ENCODE measurements at regions not wholly inside any gene's neighbourhood (a gene's known extent, or its start where the extent isn't known, plus 50 kb on each side); places are given as distances from the start of the nearest gene placed in this dataset.

DNA sequence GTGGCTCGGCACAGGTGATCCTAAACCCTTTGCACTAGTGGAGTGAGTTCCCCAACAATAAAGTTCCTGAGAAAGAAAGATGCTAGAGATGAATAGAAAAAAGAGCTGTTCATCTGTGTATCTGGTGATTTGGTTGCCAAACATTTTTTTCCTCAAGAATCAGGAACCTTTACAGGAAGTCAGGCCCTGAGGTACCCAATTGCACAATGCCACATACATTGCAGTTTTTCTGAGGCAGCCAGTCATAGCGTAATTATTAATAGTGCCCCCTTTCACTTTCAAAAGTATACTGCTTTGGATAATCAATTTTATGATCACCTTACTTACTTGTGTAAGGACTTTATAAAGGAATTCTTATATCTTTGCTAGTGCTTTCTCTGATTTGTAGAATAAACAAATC, 346.3 kb upstream of the POU3F1 start:
- Histone ChIP-seq H3K4me1 (ENCODE audit: control insufficient read depth in 1 of 2, low read depth in 2 of 2) (no peaks in the 10 kb centered on the region), H3K9me3 (peaks cover 2% of the 10 kb centered on the region), H3K4me3 (no peak overlapping the region), H3K27ac (no peak overlapping the region), H3K36me3 (no peaks in the 10 kb centered on the region), H3K27me3 (replicated peaks; ENCODE audit: insufficient read depth) (no peaks in the 10 kb centered on the region)
- no peak for ATAC-seq (ENCODE audit: insufficient number of reproducible peaks, low FRiP score, low read depth)
- TF ChIP-seq, protein P1, sequence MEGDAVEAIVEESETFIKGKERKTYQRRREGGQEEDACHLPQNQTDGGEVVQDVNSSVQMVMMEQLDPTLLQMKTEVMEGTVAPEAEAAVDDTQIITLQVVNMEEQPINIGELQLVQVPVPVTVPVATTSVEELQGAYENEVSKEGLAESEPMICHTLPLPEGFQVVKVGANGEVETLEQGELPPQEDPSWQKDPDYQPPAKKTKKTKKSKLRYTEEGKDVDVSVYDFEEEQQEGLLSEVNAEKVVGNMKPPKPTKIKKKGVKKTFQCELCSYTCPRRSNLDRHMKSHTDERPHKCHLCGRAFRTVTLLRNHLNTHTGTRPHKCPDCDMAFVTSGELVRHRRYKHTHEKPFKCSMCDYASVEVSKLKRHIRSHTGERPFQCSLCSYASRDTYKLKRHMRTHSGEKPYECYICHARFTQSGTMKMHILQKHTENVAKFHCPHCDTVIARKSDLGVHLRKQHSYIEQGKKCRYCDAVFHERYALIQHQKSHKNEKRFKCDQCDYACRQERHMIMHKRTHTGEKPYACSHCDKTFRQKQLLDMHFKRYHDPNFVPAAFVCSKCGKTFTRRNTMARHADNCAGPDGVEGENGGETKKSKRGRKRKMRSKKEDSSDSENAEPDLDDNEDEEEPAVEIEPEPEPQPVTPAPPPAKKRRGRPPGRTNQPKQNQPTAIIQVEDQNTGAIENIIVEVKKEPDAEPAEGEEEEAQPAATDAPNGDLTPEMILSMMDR (IDR thresholded peaks at IDR 0.05) = no peak
- no peak for DNase-seq (ENCODE audit: low spot score)

DNA sequence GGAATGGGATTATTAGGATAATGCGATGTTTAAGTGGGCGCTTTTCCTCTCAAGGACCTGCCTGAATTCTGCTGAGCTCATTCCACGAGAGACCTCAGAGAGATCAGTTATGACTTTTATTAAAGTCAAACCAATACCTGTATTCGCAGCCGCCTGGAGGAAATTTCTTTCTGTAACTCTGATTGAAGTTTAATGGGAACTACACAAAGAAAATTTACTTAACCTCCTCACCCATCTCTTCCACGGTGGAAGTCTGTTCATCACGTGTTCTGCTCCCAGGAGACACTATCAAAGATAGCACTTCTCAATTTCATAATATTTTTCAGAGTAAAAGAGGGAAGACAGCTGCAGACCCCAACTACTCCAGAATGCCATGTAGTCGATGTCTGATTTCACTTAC, 334.7 kb upstream of the POU3F1 start:
- Histone ChIP-seq H3K4me3 (no peak overlapping the region), H3K9me3 (no peaks in the 10 kb centered on the region), H3K4me1 (ENCODE audit: control insufficient read depth in 1 of 2, low read depth in 2 of 2) (no peaks in the 10 kb centered on the region), H3K27ac (no peak overlapping the region), H3K36me3 (no peaks in the 10 kb centered on the region), H3K27me3 (replicated peaks; ENCODE audit: insufficient read depth) (no peaks in the 10 kb centered on the region)
- ATAC-seq (ENCODE audit: insufficient number of reproducible peaks, low FRiP score, low read depth) (no peak), DNase-seq (ENCODE audit: low spot score) (no peak)
- TF ChIP-seq, protein P1 (IDR thresholded peaks at IDR 0.05) = no peak

DNA sequence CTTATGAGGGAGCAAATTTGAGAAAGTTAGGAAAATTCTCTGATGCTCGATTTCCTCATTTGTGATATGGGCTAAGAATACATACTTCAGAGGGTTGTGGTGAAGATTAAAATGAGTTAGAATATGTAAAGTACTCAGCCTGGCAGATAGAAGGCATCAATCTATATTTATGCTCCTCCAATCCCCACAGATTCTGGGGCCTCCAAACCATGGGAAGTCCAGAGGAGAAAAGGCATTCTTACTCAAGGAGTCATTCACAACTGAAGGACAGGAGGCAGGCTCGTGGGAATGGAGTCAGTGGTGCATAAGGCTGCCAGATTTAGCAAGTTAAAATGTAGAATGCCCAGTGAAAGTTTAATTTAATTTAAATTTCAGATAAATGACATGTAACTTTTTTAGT, 330.0 kb upstream of the POU3F1 start:
- DNase-seq (ENCODE audit: low spot score) = no peak
- no peaks in the 10 kb centered on the region for H3K27me3 ChIP-seq (replicated peaks; ENCODE audit: insufficient read depth)
- no peaks in the 10 kb centered on the region for H3K9me3 ChIP-seq
- TF ChIP-seq, protein P1 (IDR thresholded peaks at IDR 0.05) = no peak
- no peaks in the 10 kb centered on the region for H3K4me1 ChIP-seq (ENCODE audit: control insufficient read depth in 1 of 2, low read depth in 2 of 2)
- ATAC-seq (ENCODE audit: insufficient number of reproducible peaks, low FRiP score, low read depth) = no peak
- no peaks in the 10 kb centered on the region for H3K36me3 ChIP-seq
- H3K4me3 ChIP-seq = no peak overlapping the region
- no peak overlapping the region for H3K27ac ChIP-seq

DNA sequence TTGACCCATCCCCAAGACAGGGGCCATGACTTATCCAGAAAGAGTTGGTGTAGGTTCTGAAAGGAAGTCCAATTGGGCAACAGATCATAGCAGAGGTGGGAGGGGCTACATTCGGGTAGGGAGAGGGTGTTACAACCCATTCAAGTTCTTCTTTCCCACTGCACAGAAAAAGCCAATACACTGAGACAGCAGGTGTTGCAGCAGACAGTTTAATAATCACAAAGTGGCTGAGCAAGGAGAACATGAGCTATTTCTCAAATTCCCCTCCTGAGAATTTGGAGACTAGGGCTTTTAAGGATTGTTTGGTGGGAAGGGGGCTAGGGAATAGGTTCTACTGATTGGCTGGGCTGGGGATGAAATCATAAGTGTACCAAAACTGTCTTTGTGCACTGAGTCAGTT, 328.4 kb upstream of the POU3F1 start:
- no peak overlapping the region for H3K4me3 ChIP-seq
- no peaks in the 10 kb centered on the region for H3K9me3 ChIP-seq
- ATAC-seq (ENCODE audit: insufficient number of reproducible peaks, low FRiP score, low read depth) (no peak), DNase-seq (ENCODE audit: low spot score) (no peak)
- TF ChIP-seq, protein P1 (IDR thresholded peaks at IDR 0.05) = no peak
- no peaks in the 10 kb centered on the region for H3K27me3 ChIP-seq (replicated peaks; ENCODE audit: insufficient read depth)
- H3K27ac ChIP-seq = no peak overlapping the region
- no peaks in the 10 kb centered on the region for H3K4me1 ChIP-seq (ENCODE audit: control insufficient read depth in 1 of 2, low read depth in 2 of 2)
- no peaks in the 10 kb centered on the region for H3K36me3 ChIP-seq

DNA sequence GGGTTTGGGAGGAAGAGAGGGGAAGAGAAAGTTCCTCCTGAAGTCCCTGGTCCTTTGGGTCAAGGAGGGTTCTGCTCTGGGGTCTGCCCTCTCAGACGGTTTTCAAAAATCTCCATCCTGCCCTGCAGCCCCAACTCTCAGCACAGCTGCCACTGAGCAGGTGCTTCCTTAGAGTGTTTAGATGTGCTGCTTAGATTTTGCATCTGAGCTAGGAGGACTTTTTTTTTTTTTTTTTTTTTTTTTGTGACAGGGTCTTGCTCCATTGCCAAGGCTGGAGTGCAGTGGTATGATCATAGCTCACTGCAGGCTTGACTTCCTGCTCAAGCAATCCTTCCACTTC, 324.9 kb upstream of the POU3F1 start:
- no peak overlapping the region for H3K4me3 ChIP-seq
- DNase-seq (ENCODE audit: low spot score) (no peak), ATAC-seq (ENCODE audit: insufficient number of reproducible peaks, low FRiP score, low read depth) (no peak)
- H3K4me1 ChIP-seq (ENCODE audit: control insufficient read depth in 1 of 2, low read depth in 2 of 2) = no peaks in the 10 kb centered on the region
- no peak overlapping the region for H3K27ac ChIP-seq
- no peaks in the 10 kb centered on the region for H3K9me3 ChIP-seq
- H3K27me3 ChIP-seq (replicated peaks; ENCODE audit: insufficient read depth) = no peaks in the 10 kb centered on the region
- TF ChIP-seq, protein P1 (IDR thresholded peaks at IDR 0.05) = no peak
- no peaks in the 10 kb centered on the region for H3K36me3 ChIP-seq

Measured in thoracic aorta (tissue), 2 donors.